ENCODE measurements at regions not wholly inside any gene's neighbourhood (a gene's known extent, or its start where the extent isn't known, plus 50 kb on each side); places are given as distances from the start of the nearest gene placed in this dataset.
"Not testable (repeated sequence)": the region's sequence is repeated elsewhere in the genome, so short reads cannot be mapped to it uniquely, and the experiment has no call there.

DNA sequence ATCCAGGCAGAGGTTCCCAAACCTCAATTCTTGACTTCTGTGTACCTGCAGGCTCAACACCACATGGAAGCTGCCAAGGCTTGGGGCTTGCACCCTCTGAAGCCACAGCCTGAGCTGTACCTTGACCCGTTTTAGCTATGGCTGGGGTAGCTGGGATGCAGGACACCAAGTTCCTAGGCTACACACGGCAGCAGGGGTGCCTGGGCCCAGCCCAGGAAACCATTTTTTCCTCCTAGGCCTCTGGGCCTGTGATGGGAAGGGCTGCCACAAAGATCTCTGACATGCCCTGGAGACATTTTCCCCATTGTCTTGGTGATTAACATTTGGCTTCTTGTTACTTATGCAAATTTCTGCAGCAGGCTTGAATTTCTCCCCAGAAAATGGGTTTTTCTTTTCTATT is 180.6 kb upstream of the CFAP20DC start:
- TF ChIP-seq, protein P1, sequence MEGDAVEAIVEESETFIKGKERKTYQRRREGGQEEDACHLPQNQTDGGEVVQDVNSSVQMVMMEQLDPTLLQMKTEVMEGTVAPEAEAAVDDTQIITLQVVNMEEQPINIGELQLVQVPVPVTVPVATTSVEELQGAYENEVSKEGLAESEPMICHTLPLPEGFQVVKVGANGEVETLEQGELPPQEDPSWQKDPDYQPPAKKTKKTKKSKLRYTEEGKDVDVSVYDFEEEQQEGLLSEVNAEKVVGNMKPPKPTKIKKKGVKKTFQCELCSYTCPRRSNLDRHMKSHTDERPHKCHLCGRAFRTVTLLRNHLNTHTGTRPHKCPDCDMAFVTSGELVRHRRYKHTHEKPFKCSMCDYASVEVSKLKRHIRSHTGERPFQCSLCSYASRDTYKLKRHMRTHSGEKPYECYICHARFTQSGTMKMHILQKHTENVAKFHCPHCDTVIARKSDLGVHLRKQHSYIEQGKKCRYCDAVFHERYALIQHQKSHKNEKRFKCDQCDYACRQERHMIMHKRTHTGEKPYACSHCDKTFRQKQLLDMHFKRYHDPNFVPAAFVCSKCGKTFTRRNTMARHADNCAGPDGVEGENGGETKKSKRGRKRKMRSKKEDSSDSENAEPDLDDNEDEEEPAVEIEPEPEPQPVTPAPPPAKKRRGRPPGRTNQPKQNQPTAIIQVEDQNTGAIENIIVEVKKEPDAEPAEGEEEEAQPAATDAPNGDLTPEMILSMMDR (IDR thresholded peaks at IDR 0.05; ENCODE audit: low read depth, low read length, missing input control) = not testable (repeated sequence)
- not testable (repeated sequence) for TF ChIP-seq GABPA (IDR thresholded peaks at IDR 0.05 in 1 of 2, conservative IDR thresholded peaks at IDR 0.05 in 1 of 2); TAF1 (conservative IDR thresholded peaks at IDR 0.05); RXRA (IDR thresholded peaks at IDR 0.05); RAD21 (IDR thresholded peaks at IDR 0.05); YY1 (IDR thresholded peaks at IDR 0.05); JUND (IDR thresholded peaks at IDR 0.05); SP1 (IDR thresholded peaks at IDR 0.05); FOXA2 (IDR thresholded peaks at IDR 0.05)
- TF ChIP-seq, protein P2, sequence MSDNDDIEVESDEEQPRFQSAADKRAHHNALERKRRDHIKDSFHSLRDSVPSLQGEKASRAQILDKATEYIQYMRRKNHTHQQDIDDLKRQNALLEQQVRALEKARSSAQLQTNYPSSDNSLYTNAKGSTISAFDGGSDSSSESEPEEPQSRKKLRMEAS (IDR thresholded peaks at IDR 0.05) = not testable (repeated sequence)
- TF ChIP-seq, protein P3, sequence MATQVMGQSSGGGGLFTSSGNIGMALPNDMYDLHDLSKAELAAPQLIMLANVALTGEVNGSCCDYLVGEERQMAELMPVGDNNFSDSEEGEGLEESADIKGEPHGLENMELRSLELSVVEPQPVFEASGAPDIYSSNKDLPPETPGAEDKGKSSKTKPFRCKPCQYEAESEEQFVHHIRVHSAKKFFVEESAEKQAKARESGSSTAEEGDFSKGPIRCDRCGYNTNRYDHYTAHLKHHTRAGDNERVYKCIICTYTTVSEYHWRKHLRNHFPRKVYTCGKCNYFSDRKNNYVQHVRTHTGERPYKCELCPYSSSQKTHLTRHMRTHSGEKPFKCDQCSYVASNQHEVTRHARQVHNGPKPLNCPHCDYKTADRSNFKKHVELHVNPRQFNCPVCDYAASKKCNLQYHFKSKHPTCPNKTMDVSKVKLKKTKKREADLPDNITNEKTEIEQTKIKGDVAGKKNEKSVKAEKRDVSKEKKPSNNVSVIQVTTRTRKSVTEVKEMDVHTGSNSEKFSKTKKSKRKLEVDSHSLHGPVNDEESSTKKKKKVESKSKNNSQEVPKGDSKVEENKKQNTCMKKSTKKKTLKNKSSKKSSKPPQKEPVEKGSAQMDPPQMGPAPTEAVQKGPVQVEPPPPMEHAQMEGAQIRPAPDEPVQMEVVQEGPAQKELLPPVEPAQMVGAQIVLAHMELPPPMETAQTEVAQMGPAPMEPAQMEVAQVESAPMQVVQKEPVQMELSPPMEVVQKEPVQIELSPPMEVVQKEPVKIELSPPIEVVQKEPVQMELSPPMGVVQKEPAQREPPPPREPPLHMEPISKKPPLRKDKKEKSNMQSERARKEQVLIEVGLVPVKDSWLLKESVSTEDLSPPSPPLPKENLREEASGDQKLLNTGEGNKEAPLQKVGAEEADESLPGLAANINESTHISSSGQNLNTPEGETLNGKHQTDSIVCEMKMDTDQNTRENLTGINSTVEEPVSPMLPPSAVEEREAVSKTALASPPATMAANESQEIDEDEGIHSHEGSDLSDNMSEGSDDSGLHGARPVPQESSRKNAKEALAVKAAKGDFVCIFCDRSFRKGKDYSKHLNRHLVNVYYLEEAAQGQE (IDR thresholded peaks at IDR 0.05) = not testable (repeated sequence)
- TF ChIP-seq, protein P4, sequence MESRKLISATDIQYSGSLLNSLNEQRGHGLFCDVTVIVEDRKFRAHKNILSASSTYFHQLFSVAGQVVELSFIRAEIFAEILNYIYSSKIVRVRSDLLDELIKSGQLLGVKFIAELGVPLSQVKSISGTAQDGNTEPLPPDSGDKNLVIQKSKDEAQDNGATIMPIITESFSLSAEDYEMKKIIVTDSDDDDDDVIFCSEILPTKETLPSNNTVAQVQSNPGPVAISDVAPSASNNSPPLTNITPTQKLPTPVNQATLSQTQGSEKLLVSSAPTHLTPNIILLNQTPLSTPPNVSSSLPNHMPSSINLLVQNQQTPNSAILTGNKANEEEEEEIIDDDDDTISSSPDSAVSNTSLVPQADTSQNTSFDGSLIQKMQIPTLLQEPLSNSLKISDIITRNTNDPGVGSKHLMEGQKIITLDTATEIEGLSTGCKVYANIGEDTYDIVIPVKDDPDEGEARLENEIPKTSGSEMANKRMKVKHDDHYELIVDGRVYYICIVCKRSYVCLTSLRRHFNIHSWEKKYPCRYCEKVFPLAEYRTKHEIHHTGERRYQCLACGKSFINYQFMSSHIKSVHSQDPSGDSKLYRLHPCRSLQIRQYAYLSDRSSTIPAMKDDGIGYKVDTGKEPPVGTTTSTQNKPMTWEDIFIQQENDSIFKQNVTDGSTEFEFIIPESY (IDR thresholded peaks at IDR 0.05) = not testable (repeated sequence)
